ENCODE measurements at regions not wholly inside any gene's neighbourhood (a gene's known extent, or its start where the extent isn't known, plus 50 kb on each side); places are given as distances from the start of the nearest gene placed in this dataset.
"Not testable (repeated sequence)": the region's sequence is repeated elsewhere in the genome, so short reads cannot be mapped to it uniquely, and the experiment has no call there.

DNA sequence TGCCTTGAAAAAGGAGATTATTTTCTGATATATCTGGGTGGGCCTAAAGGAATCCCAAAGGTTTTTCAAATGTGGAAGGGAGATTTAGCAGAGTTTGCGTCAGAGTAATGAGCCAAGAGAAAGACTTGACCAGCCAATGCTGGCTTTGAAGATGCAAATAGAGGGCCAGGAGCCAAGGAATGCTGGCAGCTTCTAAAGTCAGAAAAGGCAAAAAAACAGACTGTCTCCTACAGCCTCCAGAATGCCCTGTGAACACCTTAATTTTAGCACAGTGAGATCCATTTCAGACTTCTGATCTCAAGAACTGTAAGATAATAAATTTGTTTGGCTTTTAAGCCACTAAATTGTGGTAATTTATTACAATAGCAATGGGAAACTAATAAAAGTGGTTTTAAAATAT, 122.6 kb upstream of the FREM1 start:
- no peak for DNase-seq

DNA sequence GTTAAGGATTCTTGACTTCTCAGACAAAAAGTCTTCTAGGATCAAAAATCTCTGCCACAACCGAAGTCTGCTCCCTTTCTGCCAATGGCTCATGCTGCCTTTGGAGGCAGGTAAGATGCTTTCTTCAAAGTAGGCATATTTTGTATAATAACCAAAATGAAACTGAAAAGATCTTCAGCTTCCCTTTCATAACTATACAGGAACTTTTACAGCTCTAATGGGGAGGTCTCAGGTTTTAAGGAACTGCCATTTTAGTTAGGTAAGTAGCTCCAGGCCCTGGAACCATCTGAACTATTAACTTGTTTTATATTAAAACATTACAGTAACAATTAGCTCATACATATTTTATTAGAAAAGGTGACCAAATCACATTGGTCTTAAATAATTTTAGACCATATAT, 110.9 kb upstream of the FREM1 start:
- no peak for DNase-seq

DNA sequence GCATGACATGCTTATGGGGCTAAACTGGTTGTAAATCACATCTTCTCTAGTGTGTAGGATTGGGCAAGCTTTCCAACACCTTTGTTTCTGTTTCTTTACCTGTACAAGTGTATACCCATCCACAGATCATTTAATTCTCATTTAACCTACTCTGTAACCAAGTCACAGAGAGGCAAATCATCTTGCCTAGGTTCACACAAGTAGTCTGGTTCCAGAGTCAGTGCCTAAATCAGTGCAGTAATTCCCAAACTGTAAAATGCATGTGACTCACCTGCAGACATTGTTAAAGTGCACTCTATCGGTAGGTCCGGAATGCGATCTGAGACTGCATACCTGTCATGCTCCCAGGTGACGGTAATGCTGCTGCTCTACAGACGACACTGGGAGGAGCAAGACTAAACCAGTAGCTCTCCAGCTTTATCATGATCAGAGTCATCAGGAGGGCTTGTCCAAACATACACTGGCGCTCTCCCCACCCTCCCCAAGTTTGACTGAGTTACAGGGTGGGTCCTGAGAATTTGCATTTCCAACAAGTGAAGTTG, 107.9 kb upstream of the FREM1 start:
- DNase-seq, result no peak

DNA sequence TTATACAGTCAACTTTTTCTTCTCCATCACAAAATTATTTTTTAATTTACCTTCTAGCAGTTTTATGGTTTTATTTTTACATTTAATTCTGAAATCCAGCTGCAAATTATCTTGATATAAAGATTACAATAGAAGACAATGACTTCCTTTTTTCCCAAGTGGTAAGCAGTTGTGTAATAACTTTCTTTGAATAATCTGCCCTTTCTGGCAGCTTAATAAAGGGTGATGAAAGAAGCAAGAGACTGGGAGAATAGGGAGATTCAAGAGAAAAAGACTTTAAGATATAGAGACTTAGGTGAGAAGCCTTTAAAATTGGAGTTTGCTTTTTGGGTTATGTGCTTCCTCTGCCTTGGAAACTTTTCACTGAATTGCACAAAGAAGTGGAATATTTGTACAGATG, 100.4 kb upstream of the FREM1 start:
- DNase-seq, result no peak

DNA sequence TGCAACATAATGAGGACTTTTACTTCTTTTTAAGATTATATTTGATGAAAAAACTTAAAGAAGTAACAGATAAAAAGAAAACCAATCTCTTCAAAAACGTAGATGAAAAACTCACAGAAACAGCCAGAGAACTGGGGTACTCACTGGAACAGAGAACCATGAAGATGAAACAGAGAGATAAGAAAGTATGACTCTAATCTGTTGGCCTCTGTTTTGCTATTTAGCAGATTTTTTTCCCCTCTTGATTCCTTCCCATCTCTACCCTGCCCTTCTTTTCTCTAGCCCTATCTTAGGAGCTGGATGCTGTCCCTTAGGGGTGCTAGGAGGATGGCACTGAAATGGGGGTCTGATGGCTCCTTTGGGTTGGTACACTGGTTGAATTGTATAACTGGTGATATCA, 97.5 kb upstream of the FREM1 start:
- no peak for DNase-seq

- DNase-seq, result no peak
These were observed 84.5 kb upstream of the FREM1 start for GRCh38 chr9:14994738-14995137.

DNA sequence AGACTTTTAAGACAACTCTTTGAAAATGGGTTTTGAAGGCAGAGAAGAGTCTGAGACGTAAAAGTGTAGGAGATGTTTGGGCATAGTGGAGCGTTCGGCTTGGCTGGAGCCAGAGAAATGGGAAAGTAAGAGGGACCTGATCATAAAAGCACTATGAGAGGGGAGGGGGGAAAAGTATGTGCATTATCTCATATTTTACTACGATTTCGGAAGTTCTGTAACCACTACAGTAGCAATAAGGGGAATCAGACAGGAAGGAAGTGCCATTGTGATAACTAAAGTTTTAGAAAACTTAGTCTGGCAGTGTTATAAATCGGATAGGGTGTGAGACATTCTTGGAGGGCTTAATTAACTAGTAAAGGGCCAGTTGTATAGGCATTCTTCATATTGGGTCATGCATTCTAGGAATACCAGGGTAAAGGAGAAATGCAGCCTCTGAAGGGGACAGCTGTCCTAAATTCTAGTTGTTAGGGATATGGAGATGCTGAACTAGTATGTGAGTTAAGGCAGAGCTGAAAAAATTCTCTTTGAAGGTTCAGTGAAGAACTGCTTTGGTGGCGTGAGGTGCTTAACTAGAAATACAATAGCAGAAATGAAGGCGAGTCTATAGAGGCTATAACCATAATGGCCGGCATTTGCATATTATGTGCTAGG, 83.8 kb upstream of the FREM1 start:
- DNase-seq, result no peak

DNA sequence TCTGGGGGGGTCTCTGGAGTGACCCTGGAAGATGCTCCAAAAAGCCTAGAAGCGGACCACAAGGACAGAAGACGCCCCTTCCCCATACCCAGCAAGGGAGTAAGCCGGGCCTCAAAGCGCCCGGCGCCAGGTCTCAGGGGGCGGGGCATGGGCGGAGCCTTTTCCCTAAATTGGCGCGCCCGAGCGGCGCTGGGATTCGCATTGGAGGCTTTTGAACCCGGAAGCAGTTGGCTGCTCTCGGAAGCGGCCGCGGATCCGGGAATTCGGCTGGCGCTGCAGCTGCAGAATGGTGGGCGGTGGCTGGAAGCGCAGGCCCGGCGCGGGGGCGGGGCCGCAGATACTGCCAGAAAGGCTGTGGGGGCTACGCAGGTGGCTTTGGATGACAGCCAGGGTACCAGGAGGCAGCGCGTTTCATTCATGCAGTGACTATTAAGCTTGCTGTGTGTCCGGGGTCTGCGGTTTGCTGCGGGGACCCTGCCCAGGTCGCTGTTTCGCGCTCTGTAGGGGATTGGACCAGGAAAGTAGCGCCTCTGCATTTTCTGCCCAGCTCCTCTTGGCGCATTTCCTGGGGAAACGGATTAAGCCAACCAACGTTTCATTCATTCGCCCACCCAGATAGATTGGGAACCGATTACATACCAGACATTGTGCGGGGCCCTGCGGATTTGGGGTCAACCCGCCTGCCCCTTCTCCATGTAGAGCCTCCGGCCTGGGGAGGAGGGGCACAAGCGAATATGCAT, 83.0 kb upstream of the FREM1 start:
- peak; percentile 94 for DNase-seq

DNA sequence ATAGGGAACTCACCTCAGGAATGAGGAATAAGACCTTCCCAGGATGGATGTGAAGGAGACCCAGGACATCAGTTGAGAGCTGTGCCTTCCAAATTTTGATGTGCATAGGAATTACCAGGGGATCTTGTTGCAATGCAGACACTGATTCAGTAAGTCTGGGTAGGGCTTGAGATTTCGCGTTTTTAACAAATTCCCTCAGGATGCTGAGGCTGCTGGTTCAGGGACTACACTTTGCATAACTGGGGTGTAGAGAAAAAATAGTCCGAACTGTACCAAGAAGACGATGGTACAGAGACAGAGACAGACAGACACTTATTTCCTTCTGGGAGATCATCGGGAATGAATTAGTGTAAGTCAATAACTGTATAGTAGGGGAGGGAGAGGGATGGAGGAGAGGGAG, 82.3 kb upstream of the FREM1 start:
- no peak for DNase-seq

- DNase-seq, result peak; percentile 43
These were observed 81.9 kb upstream of the FREM1 start for GRCh38 chr9:14992081-14992480.

- DNase-seq, result not testable (repeated sequence)
These were observed 80.4 kb upstream of the FREM1 start for GRCh38 chr9:14990647-14991046.

GRCh38 chr9:14989811-14990210, 79.6 kb upstream of the FREM1 start:
- DNase-seq, result no peak

GRCh38 chr9:14989336-14989735, 79.1 kb upstream of the FREM1 start:
- DNase-seq, result not testable (repeated sequence)

- no peak for DNase-seq
These were observed 77.6 kb upstream of the FREM1 start for GRCh38 chr9:14987858-14988257.

DNA sequence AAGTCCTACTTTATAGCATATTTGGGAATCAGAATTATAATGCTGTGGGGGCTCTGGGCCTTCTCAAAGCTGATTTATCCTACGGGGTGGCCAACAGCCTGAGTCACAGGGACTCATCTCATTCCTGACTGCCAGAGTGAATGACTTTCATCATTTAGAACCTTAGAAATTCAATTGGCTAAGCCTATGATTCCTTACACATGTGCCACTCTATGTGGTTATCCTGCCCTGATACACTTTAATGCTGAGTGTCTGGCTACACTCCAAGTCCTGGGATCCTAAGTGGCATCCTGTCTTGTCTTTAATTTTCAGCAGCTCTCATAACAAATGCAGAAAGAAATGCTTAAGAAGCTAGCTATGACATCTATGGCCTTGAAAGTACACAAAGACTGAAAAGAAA, 75.2 kb upstream of the FREM1 start:
- no peak for DNase-seq

DNA sequence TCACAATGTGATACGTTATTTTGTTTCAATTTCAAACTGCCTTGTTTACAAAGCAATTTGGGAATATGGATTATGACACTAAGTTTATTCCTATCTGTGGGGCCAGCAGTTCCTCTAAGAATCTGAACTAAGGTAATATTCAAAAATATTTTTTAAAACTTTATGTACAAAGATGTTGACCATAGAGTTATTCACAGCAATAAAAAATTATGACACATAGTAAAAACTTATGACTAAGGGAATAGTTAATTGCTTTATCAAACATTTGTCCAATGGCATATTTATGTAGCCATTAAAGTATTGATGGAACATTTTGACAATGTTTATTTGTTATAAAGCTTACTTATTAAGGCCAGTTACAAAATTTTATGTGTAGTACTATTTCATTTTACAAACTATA, 73.4 kb upstream of the FREM1 start:
- no peak for DNase-seq

GRCh38 chr9:14981291-14981950, 71.2 kb upstream of the FREM1 start:
- DNase-seq, result no peak

DNA sequence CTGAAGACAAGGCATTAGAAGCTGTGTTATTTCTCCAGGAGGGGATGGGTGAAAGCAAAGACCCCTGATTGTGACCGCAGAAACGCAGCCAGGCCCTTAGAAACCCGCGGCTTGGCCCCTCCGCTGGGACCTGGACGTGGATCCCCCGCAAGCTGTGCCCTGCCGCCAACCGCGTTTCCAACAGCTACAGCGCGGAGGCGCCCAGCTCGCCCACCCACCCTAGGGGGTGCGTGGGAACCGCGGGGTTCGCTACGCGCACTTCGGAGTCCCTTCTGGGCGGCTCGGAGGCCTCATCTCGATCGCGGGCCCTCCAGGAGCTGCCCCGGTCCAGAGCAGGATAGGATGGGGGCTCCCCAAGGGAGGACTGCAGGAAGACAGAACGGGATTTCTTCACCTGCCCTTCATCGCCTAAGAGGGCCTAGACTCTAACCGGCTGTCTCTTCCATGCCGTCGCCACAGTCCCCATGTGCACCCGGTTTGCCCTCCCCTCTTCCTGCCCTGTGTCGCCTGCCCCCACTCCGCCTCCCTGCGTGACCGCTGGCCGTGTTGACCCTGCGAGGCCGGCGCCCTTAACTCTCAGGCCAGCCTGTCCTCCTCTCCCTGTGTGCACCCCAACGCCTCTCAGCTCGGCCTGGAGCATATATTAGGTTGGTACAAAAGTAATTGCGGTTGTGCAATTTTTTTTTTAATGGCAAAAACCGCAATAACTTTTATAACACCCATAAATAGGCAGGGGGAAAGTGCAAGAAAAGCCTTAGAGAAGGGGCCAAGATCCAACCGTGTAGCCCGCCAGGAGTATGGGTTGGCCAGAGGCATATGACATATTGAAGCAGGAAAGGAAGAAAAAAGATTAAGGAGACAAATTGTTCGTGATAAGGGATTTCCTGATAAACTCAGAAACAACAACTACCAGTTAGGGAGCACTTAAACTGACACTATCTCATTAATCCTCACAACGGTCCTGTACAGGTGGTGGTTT, 68.1 kb upstream of the FREM1 start:
- DNase-seq, result no peak

GRCh38 chr9:14967450-14968321, 57.5 kb upstream of the FREM1 start:
- DNase-seq, result no peak

DNA sequence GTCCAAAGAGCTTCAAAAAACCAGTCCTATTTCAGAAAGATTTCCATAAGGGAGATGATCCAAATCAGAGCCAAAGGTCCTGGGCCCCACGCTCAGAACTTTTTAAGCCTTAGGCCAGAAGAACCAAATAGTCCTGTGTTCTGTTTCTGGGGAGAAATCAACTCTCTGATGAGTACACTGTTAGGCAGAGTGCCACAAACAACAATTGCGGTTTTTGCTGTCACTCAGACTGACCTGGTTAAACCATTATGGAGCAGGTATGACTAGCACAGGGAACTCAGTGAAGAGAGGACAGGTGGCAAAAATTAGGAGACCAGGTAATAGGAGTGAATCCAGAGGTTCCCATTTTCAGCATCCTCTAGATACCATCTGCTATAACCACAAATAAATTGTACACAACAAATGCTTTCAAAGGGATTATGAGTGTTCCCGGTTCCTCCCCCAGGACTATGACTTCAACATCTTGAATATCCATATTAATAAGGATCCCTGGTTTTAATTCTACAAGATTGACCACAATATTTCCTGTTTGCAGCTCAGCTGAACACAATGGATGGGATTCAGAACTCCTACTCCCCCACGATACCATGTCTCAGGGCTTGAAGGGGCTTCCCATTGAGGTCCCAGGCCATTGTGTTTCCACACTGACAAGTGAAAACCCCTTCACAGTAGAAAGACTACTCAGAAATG, 52.1 kb upstream of the FREM1 start:
- peak; percentile 15 for DNase-seq
